GM23338 (cell line): ENCODE measurements at regions not wholly inside any gene's neighbourhood (a gene's known extent, or its start where the extent isn't known, plus 50 kb on each side); places are given as distances from the start of the nearest gene placed in this dataset.

Experiments used
- ATAC-seq: fragments of 200-7000 bp; cut with Tn5 transposase; 3 replicates; pipeline ENCODE4 v1.9.1; 2020
- DNase-seq: peaks from one replicate; pipeline ENCODE4 v3.0.0-alpha.2; 2015; ENCODE audit warnings: low spot score
- H2AFZ ChIP-seq: fragments of 200-600 bp; sonication (generic); 2 replicates; pipeline ENCODE4 v1.8.0; 2016; ENCODE audit warnings: antibody characterized with exemption, mild to moderate bottlenecking, moderate library complexity
- H3F3A ChIP-seq: fragments of 200-600 bp; sonication (generic); replicated peaks from 2 replicates; pipeline ENCODE4 v1.8.0; 2017; ENCODE audit warnings: antibody characterized with exemption, mixed run types, low read depth
- H3K27ac ChIP-seq: fragments of 200-600 bp; sonication (generic); 2 replicates; pipeline ENCODE4 v1.6.1; 2016; ENCODE audit warnings: low read depth
- H3K27me3 ChIP-seq: fragments of 200-600 bp; sonication (generic); 2 replicates; pipeline ENCODE4 v1.8.0; 2016; ENCODE audit warnings: mild to moderate bottlenecking, mixed run types, moderate library complexity; ENCODE audit not compliant: insufficient read depth
- H3K36me3 ChIP-seq: fragments of 200-600 bp; sonication (generic); 2 replicates; pipeline ENCODE4 v1.8.0; 2016; ENCODE audit warnings: mild to moderate bottlenecking; ENCODE audit not compliant: insufficient read depth
- H3K4me1 ChIP-seq: fragments of 200-600 bp; sonication (generic); 2 replicates; pipeline ENCODE4 v1.8.0; 2016; ENCODE audit warnings: mild to moderate bottlenecking, moderate library complexity; ENCODE audit not compliant: insufficient read depth
- H3K4me2 ChIP-seq: fragments of 200-600 bp; sonication (generic); 2 replicates; pipeline ENCODE4 v1.7.1; 2017; ENCODE audit warnings: mixed run types
- H3K4me3 ChIP-seq: fragments of 200-600 bp; sonication (generic); 2 replicates; pipeline ENCODE4 v1.6.1; 2016; ENCODE audit warnings: mixed run types
- H3K79me2 ChIP-seq: fragments of 200-600 bp; sonication (generic); replicated peaks from 2 replicates; pipeline ENCODE4 v1.8.0; 2017; ENCODE audit warnings: mild to moderate bottlenecking; ENCODE audit not compliant: insufficient read depth
- H3K9me2 ChIP-seq: fragments of 200-600 bp; sonication (generic); 2 replicates; pipeline ENCODE4 v1.8.0; 2017; ENCODE audit not compliant: insufficient read depth
- H4K20me1 ChIP-seq: fragments of 200-600 bp; sonication (generic); replicated peaks from 2 replicates; pipeline ENCODE4 v1.8.0; 2017; ENCODE audit warnings: mild to moderate bottlenecking; ENCODE audit not compliant: insufficient read depth
- H3K27ac Mint-ChIP-seq: 2 replicates; pipeline ENCODE4 v1.8.0; 2020; ENCODE audit warnings: inconsistent platforms, mild to moderate bottlenecking, moderate library complexity, mixed read lengths
- H3K27me3 Mint-ChIP-seq: 3 replicates; pipeline ENCODE4 v1.8.0; 2022; ENCODE audit warnings: low read depth, mild to moderate bottlenecking, moderate library complexity, mixed read lengths, inconsistent platforms; ENCODE audit not compliant: insufficient read depth, poor library complexity
- H3K36me3 Mint-ChIP-seq: 3 replicates; pipeline ENCODE4 v1.8.0; 2021; ENCODE audit warnings: low read depth, mild to moderate bottlenecking, inconsistent platforms, moderate library complexity, mixed read lengths
- H3K4me1 Mint-ChIP-seq: 3 replicates; pipeline ENCODE4 v1.8.0; 2020; ENCODE audit warnings: mild to moderate bottlenecking, inconsistent platforms, mixed read lengths
- H3K4me3 Mint-ChIP-seq: 3 replicates; pipeline ENCODE4 v1.8.0; 2021; ENCODE audit warnings: moderate library complexity, mild to moderate bottlenecking, inconsistent platforms, mixed read lengths
- H3K9me3 Mint-ChIP-seq: 3 replicates; pipeline ENCODE4 v1.8.0; 2020; ENCODE audit warnings: moderate library complexity, mild to moderate bottlenecking, inconsistent platforms, mixed read lengths
- CREB1 ChIP-seq: fragments of 250-450 bp; sonication (Bioruptor Pico); IDR thresholded peaks from 2 replicates; pipeline ENCODE4 v1.5.0; 2020; ENCODE audit warnings: low read depth, mild to moderate bottlenecking, moderate library complexity
- EZH2 ChIP-seq: fragments of 200-600 bp; sonication (generic); IDR thresholded peaks from one replicate; pipeline ENCODE4 v1.8.0; 2017; ENCODE audit warnings: antibody characterized with exemption, mild to moderate bottlenecking, low read depth; ENCODE audit not compliant: unreplicated experiment
- EZH2phosphoT487 ChIP-seq: fragments of 200-600 bp; sonication (generic); IDR thresholded peaks from one replicate; pipeline ENCODE4 v1.8.1; 2018; ENCODE audit warnings: antibody characterized with exemption; ENCODE audit not compliant: unreplicated experiment
- JUNB ChIP-seq: IDR thresholded peaks from one replicate; pipeline ENCODE4 v1.6.1; 2016; ENCODE audit warnings: antibody characterized with exemption; ENCODE audit not compliant: unreplicated experiment
- NANOG ChIP-seq: IDR thresholded peaks from 2 replicates; pipeline ENCODE4 v1.6.1; 2016; ENCODE audit warnings: antibody characterized with exemption, borderline replicate concordance
- POLR2AphosphoS5 ChIP-seq: IDR thresholded peaks from 2 replicates; pipeline ENCODE4 v1.6.1; 2016; ENCODE audit warnings: antibody characterized with exemption, low read depth
- STAT1 ChIP-seq: IDR thresholded peaks from one replicate; pipeline ENCODE4 v1.6.1; 2016; ENCODE audit warnings: antibody characterized with exemption; ENCODE audit not compliant: unreplicated experiment
- ZNF114 ChIP-seq: fragments of 250-450 bp; sonication (Bioruptor Pico); IDR thresholded peaks from 2 replicates; pipeline ENCODE4 v1.5.0; 2020; ENCODE audit warnings: mild to moderate bottlenecking, moderate library complexity
- ZNF331 ChIP-seq: fragments of 250-450 bp; sonication (Bioruptor Pico); IDR thresholded peaks from 2 replicates; pipeline ENCODE4 v1.5.0; 2020; ENCODE audit warnings: low read depth, mild to moderate bottlenecking, moderate library complexity
- TF ChIP-seq, protein P1 (sequence below): IDR thresholded peaks from one replicate; pipeline ENCODE4 v1.6.1; 2018; ENCODE audit warnings: antibody characterized with exemption; ENCODE audit not compliant: unreplicated experiment
- TF ChIP-seq, protein P2 (sequence below): IDR thresholded peaks from 2 replicates; pipeline ENCODE4 v1.6.1; 2016; ENCODE audit warnings: antibody characterized with exemption
- TF ChIP-seq, protein P3 (sequence below), 2 experiments: fragments of 200-600 bp in 1 of 2; sonication (generic) in 1 of 2; conservative IDR thresholded peaks; 2 replicates each; pipeline versions ENCODE4 v1.5.1 to v1.6.1; 2016 to 2017; ENCODE audit warnings: antibody characterized with exemption in 2 of 2, low read depth in 2 of 2, mild to moderate bottlenecking in 2 of 2, moderate library complexity in 1 of 2

DNA sequence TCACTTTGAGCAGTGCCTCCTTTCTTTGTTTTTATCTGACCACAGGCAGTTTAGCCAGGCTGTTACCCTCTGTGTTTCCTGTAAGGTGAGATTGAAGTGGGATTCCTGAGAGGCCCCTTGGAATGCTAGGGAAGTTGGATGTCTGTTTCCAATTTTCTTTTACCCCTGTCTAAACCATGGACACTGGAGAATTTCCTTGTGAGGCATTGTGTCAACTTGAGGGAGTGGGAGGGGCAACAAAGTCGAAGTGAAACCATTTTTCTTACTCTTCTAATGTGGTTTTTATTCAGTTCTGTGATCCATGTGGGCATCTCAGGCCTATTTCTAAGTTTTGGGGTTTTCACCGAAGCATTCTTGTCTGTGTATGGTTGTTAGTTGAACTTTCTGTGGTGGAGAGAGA, 296.1 kb upstream of the UGT8 start:
- 0 out of 3 replicates have a peak, but pooled peaks cover 3% of the 10 kb centered on the region for H3K9me3 Mint-ChIP-seq

DNA sequence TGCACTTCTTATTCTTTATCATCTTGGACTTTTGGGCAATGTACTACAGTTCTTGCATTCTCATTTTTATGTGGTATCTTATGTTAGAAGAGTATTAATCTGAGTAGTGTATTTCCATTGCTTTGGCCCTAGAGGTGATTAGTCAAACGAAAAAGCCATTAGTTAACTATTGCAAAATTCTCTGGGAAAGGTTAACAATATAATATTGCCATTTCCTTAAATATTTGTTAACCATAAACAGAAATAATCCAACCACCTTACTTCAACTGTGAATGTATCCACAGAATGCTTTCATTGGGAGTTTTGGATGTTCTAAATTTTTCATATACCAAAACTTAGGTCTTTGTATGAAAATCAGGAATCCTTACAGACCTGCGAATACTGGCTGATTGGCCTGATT, 294.6 kb upstream of the UGT8 start:
- no peak overlapping the region for H3K27ac Mint-ChIP-seq
- Histone ChIP-seq H3K27me3 (no peaks in the 10 kb centered on the region), H4K20me1 (no peaks in the 10 kb centered on the region), H3K27ac (no peak overlapping the region), H2AFZ (no peak overlapping the region), H3K4me3 (no peak overlapping the region), H3F3A (no peaks in the 10 kb centered on the region), H3K79me2 (no peaks in the 10 kb centered on the region), H3K4me1 (no peaks in the 10 kb centered on the region), H3K4me2 (no peak overlapping the region), H3K9me2 (no peaks in the 10 kb centered on the region), H3K36me3 (no peaks in the 10 kb centered on the region)
- H3K4me1 Mint-ChIP-seq = no peaks in the 10 kb centered on the region
- ATAC-seq (no peak), DNase-seq (no peak)
- peaks cover 2% of the 10 kb centered on the region for H3K27me3 Mint-ChIP-seq
- H3K4me3 Mint-ChIP-seq = no peak overlapping the region
- H3K36me3 Mint-ChIP-seq = no peaks in the 10 kb centered on the region
- no peaks in the 10 kb centered on the region for H3K9me3 Mint-ChIP-seq
- TF ChIP-seq EZH2phosphoT487 (no peak), JUNB (no peak), POLR2AphosphoS5 (no peak), ZNF331 (no peak), ZNF114 (CRISPR knock-in tag) (no peak), NANOG (no peak), CREB1 (CRISPR knock-in tag) (no peak)
- TF ChIP-seq, protein P1, sequence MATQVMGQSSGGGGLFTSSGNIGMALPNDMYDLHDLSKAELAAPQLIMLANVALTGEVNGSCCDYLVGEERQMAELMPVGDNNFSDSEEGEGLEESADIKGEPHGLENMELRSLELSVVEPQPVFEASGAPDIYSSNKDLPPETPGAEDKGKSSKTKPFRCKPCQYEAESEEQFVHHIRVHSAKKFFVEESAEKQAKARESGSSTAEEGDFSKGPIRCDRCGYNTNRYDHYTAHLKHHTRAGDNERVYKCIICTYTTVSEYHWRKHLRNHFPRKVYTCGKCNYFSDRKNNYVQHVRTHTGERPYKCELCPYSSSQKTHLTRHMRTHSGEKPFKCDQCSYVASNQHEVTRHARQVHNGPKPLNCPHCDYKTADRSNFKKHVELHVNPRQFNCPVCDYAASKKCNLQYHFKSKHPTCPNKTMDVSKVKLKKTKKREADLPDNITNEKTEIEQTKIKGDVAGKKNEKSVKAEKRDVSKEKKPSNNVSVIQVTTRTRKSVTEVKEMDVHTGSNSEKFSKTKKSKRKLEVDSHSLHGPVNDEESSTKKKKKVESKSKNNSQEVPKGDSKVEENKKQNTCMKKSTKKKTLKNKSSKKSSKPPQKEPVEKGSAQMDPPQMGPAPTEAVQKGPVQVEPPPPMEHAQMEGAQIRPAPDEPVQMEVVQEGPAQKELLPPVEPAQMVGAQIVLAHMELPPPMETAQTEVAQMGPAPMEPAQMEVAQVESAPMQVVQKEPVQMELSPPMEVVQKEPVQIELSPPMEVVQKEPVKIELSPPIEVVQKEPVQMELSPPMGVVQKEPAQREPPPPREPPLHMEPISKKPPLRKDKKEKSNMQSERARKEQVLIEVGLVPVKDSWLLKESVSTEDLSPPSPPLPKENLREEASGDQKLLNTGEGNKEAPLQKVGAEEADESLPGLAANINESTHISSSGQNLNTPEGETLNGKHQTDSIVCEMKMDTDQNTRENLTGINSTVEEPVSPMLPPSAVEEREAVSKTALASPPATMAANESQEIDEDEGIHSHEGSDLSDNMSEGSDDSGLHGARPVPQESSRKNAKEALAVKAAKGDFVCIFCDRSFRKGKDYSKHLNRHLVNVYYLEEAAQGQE = no peak

More for the DNA sequence above, 296.1 kb upstream of the UGT8 start:
- no peaks in the 10 kb centered on the region for H3K36me3 Mint-ChIP-seq
- Histone ChIP-seq H3K27ac (no peak overlapping the region), H3K4me2 (no peak overlapping the region), H3K27me3 (no peaks in the 10 kb centered on the region), H3K4me3 (no peak overlapping the region), H3K36me3 (no peaks in the 10 kb centered on the region), H4K20me1 (no peaks in the 10 kb centered on the region), H2AFZ (no peak overlapping the region), H3F3A (no peaks in the 10 kb centered on the region), H3K4me1 (no peaks in the 10 kb centered on the region), H3K9me2 (peaks cover 3% of the 10 kb centered on the region; the same call in 1 of the 2 replicates), H3K79me2 (no peaks in the 10 kb centered on the region)
- DNase-seq = peak; percentile 11
- H3K4me1 Mint-ChIP-seq = no peaks in the 10 kb centered on the region
- TF ChIP-seq EZH2 = no peak
- TF ChIP-seq, protein P1 = no peak
- TF ChIP-seq ZNF114 (CRISPR knock-in tag) = no peak
- TF ChIP-seq JUNB = no peak
- TF ChIP-seq, protein P2, sequence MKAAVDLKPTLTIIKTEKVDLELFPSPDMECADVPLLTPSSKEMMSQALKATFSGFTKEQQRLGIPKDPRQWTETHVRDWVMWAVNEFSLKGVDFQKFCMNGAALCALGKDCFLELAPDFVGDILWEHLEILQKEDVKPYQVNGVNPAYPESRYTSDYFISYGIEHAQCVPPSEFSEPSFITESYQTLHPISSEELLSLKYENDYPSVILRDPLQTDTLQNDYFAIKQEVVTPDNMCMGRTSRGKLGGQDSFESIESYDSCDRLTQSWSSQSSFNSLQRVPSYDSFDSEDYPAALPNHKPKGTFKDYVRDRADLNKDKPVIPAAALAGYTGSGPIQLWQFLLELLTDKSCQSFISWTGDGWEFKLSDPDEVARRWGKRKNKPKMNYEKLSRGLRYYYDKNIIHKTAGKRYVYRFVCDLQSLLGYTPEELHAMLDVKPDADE = no peak
- TF ChIP-seq STAT1 = no peak
- no peak for TF ChIP-seq POLR2AphosphoS5
- TF ChIP-seq, protein P3, sequence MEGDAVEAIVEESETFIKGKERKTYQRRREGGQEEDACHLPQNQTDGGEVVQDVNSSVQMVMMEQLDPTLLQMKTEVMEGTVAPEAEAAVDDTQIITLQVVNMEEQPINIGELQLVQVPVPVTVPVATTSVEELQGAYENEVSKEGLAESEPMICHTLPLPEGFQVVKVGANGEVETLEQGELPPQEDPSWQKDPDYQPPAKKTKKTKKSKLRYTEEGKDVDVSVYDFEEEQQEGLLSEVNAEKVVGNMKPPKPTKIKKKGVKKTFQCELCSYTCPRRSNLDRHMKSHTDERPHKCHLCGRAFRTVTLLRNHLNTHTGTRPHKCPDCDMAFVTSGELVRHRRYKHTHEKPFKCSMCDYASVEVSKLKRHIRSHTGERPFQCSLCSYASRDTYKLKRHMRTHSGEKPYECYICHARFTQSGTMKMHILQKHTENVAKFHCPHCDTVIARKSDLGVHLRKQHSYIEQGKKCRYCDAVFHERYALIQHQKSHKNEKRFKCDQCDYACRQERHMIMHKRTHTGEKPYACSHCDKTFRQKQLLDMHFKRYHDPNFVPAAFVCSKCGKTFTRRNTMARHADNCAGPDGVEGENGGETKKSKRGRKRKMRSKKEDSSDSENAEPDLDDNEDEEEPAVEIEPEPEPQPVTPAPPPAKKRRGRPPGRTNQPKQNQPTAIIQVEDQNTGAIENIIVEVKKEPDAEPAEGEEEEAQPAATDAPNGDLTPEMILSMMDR (conservative IDR thresholded peaks at IDR 0.05; ENCODE audit: low read depth in 2 of 2) = no peak
- peaks cover under 1% of the 10 kb centered on the region for H3K27me3 Mint-ChIP-seq
- ATAC-seq = no peak
- no peak overlapping the region for H3K4me3 Mint-ChIP-seq
- H3K27ac Mint-ChIP-seq = no peak overlapping the region
